GM12878 (cell line): ENCODE measurements at regions not wholly inside any gene's neighbourhood (a gene's known extent, or its start where the extent isn't known, plus 50 kb on each side); places are given as distances from the start of the nearest gene placed in this dataset.

Source experiments
- ATAC-seq: fragments of 200-7000 bp; cut with Tn5 transposase; 3 replicates; pipeline ENCODE4 v1.9.1; 2020; ENCODE audit warnings: mild to moderate bottlenecking, moderate library complexity
- BruUV-seq: library from RNA; stranded (reverse); fragments of 400-500 nt; replicated peaks from 2 replicates; lab custom pipeline; 2021; lab: Mats Ljungman, UMichigan
- CTCF ChIA-PET: fragments of 300-600 bp; sonication (Branson Sonifier 250); formaldehyde crosslinking; extraction: SDS; loops from one replicate; lab custom pipeline; 2021; ENCODE audit warnings: inconsistent platforms; lab: Yijun Ruan, JAX
- POLR2A ChIA-PET: fragments of 350-600 bp; formaldehyde crosslinking; extraction: SDS; loops from one replicate; lab custom pipeline; 2021; ENCODE audit warnings: inconsistent platforms; lab: Charles Lee
- RAD21 ChIA-PET: fragments of 300-600 bp; sonication (Branson Sonifier 250); formaldehyde crosslinking; loops from one replicate; lab custom pipeline; 2023; ENCODE audit warnings: antibody characterized with exemption; ENCODE audit not compliant: unreplicated experiment; lab: Charles Lee
- SMC1A ChIA-PET: fragments of 300-600 bp; sonication (Branson Sonifier 250); formaldehyde crosslinking; loops from one replicate; lab custom pipeline; 2023; ENCODE audit not compliant: unreplicated experiment, uncharacterized antibody; lab: Charles Lee
- DNase-seq: peaks from one replicate; pipeline ENCODE4 v3.0.0-alpha.2; 2011; ENCODE audit warnings: low read depth, low spot score
- FAIRE-seq: peaks from 3 replicates; lab custom pipeline; 2011; peaks lifted over from hg19 to GRCh38; lab: Jason Lieb, UNC
- H2AFZ ChIP-seq: 2 replicates; pipeline ENCODE4 v1.6.0; 2011; ENCODE audit warnings: low read depth, low read length, control low read depth; ENCODE audit not compliant: control insufficient read depth
- H3K27ac ChIP-seq: 2 replicates; pipeline ENCODE4 v1.5.1; 2011; ENCODE audit warnings: control low read depth; ENCODE audit not compliant: control insufficient read depth, insufficient read depth
- H3K27me3 ChIP-seq, 2 experiments: replicated peaks in 1 of 2; 2 replicates each; pipeline versions ENCODE4 v1.6.0 to v1.6.1; 2011; ENCODE audit warnings: low read length in 1 of 2; ENCODE audit not compliant: control insufficient read depth in 2 of 2, insufficient read depth in 2 of 2
- H3K36me3 ChIP-seq, 2 experiments: 2 replicates each; pipeline ENCODE4 v1.5.1; 2011; ENCODE audit warnings: low read length in 1 of 2; ENCODE audit not compliant: control insufficient read depth in 2 of 2, insufficient read depth in 2 of 2
- H3K4me1 ChIP-seq: 2 replicates; pipeline ENCODE4 v1.6.1; 2011; ENCODE audit warnings: mild to moderate bottlenecking, low read length, moderate library complexity, mixed read lengths; ENCODE audit not compliant: control insufficient read depth, insufficient read depth
- H3K4me2 ChIP-seq: 2 replicates; pipeline ENCODE4 v1.6.0; 2011; ENCODE audit warnings: control low read depth; ENCODE audit not compliant: control insufficient read depth, insufficient read depth
- H3K4me3 ChIP-seq: fragments of 200-600 bp; sonication (generic); 2 replicates; pipeline ENCODE4 v1.5.1; 2016
- H3K79me2 ChIP-seq: 2 replicates; pipeline ENCODE4 v1.6.0; 2011; ENCODE audit warnings: low read length; ENCODE audit not compliant: control insufficient read depth, insufficient read depth
- H3K9ac ChIP-seq: 2 replicates; pipeline ENCODE4 v1.8.0; 2011; ENCODE audit warnings: low read length, control low read depth, mixed read lengths; ENCODE audit not compliant: control insufficient read depth, insufficient read depth
- H3K9me3 ChIP-seq: replicated peaks from 3 replicates; pipeline ENCODE4 v1.5.1; 2011; ENCODE audit warnings: mild to moderate bottlenecking, low read length; ENCODE audit not compliant: control insufficient read depth, insufficient read depth
- H4K20me1 ChIP-seq: 2 replicates; pipeline ENCODE4 v1.6.0; 2011; ENCODE audit not compliant: control insufficient read depth, insufficient read depth
- CTCF ChIP-seq, 3 experiments: IDR thresholded peaks in 2 of 3; conservative IDR thresholded peaks in 1 of 3; 2 replicates each; pipeline ENCODE4 v1.5.1; 2011; ENCODE audit warnings: low read depth in 3 of 3, low read length in 3 of 3, mild to moderate bottlenecking in 3 of 3, control low read depth in 2 of 3, moderate library complexity in 2 of 3, inconsistent platforms in 1 of 3, mixed read lengths in 1 of 3; ENCODE audit not compliant: control insufficient read depth in 2 of 3, insufficient read depth in 1 of 3; ENCODE audit errors: extremely low read depth in 1 of 3
- KDM1A ChIP-seq: fragments of 200-600 bp; sonication (generic); IDR thresholded peaks from 2 replicates; pipeline ENCODE4 v1.6.1; 2016; ENCODE audit warnings: borderline replicate concordance
- RELA ChIP-seq: fragments of 450-650 bp; IDR thresholded peaks from 2 replicates; pipeline ENCODE4 v1.8.0; 2014; ENCODE audit warnings: borderline replicate concordance; ENCODE audit not compliant: partially characterized antibody
- SRF ChIP-seq, 2 experiments: IDR thresholded peaks; 2 replicates each; pipeline ENCODE4 v1.6.1; 2011; ENCODE audit warnings: low read depth in 2 of 2, low read length in 2 of 2, mild to moderate bottlenecking in 1 of 2, moderate library complexity in 1 of 2
- WGBS: methylation state at CpG from one replicate; pipeline ENCODE4 v1.1.6; 2016; ENCODE audit warnings: low lambda C conversion rate; ENCODE audit not compliant: insufficient replicate concordance, insufficient coverage; ENCODE audit errors: missing lambda C conversion rate; 5-methylcytosine and 5-hydroxymethylcytosine counted together
- in situ Hi-C: fragments of 300-500 bp; cut with MboI; formaldehyde crosslinking; loops from 9 replicates; pipeline ENCODE4 v1.14.3; 2018; ENCODE audit warnings: mixed read lengths
- intact Hi-C: fragments of 100-400 bp; cut with micrococcal nuclease; formaldehyde crosslinking; loops from one replicate; pipeline ENCODE4 v1.14.2; 2022; ENCODE audit not compliant: unreplicated experiment

- no peak for TF ChIP-seq SRF (IDR thresholded peaks at IDR 0.05; ENCODE audit: low read depth in 2 of 2, low read length in 2 of 2)
- no peak for TF ChIP-seq CTCF (IDR thresholded peaks at IDR 0.05 in 2 of 3, conservative IDR thresholded peaks at IDR 0.05 in 1 of 3; ENCODE audit: control insufficient read depth in 2 of 3, extremely low read depth in 1 of 3, insufficient read depth in 1 of 3, low read depth in 3 of 3, low read length in 3 of 3)
- TF ChIP-seq, all 136 proteins: peak for 0
Observed at GRCh38 chr22:49031746-49032330, 795.8 kb downstream of the BRD1 start (continued).

- no peak overlapping the region for H2AFZ ChIP-seq
- no peak for DNase-seq
- POLR2A ChIA-PET, result no interaction called here
- no peaks in the 10 kb centered on the region for H3K36me3 ChIP-seq
- SMC1A ChIA-PET, result no interaction called here
- intact Hi-C loops (no loop called here), in situ Hi-C loops (no loop called here)
- no peak overlapping the region for H3K9ac ChIP-seq
- H4K20me1 ChIP-seq, result no peaks in the 10 kb centered on the region
- no peak overlapping the region for H3K27ac ChIP-seq
- no peaks in the 10 kb centered on the region for H3K79me2 ChIP-seq
- BruUV-seq, result no TSS peak
- ATAC-seq, result no peak
- FAIRE-seq, result no peak
- RAD21 ChIA-PET, result no interaction called here
- CTCF ChIA-PET, result no interaction called here
- no peak overlapping the region for H3K4me3 ChIP-seq
- H3K4me2 ChIP-seq, result no peak overlapping the region
- H3K27me3 ChIP-seq, result no peaks in the 10 kb centered on the region
- no peaks in the 10 kb centered on the region for H3K4me1 ChIP-seq
- TF ChIP-seq KDM1A (no peak), RELA (no peak)
- H3K9me3 ChIP-seq, result no peaks in the 10 kb centered on the region; the same call in 2 of the 3 replicates
- WGBS, result 40% methylated on average over 5 of the region's 7 CpGs
Observed at GRCh38 chr22:49028111-49028510, 799.6 kb downstream of the BRD1 start.
